ENCODE measurements at regions not wholly inside any gene's neighbourhood (a gene's known extent, or its start where the extent isn't known, plus 50 kb on each side); places are given as distances from the start of the nearest gene placed in this dataset.
A peak's percentile ranks its signal among the peaks of the same experiment; 100 is the strongest.

- TF ChIP-seq CTCF (IDR thresholded peaks at IDR 0.05) = no peak
- Mint-ChIP-seq H3K4me1 (ENCODE audit: low read depth) (no peaks in the 10 kb centered on the region), H3K27me3 (no peaks in the 10 kb centered on the region), H3K36me3 (ENCODE audit: low read depth) (no peaks in the 10 kb centered on the region), H3K4me3 (no peak overlapping the region), H3K27ac (no peak overlapping the region), H3K9me3 (no peaks in the 10 kb centered on the region)
- H3K9me3 ChIP-seq (ENCODE audit: control insufficient read depth in 1 of 2, insufficient read depth in 1 of 2, low read length in 2 of 2) = peaks cover 0 to 7% of the 10 kb centered on the region in 2 experiments
- intact Hi-C loops (cut with DNase I, micrococcal nuclease) = no loop called here
- no peaks in the 10 kb centered on the region for H3K27me3 ChIP-seq (ENCODE audit: control insufficient read depth in 1 of 2, insufficient read depth in 2 of 2, low read length in 2 of 2)
- H3K36me3 ChIP-seq (ENCODE audit: insufficient read depth, low read length) = no peaks in the 10 kb centered on the region
- H3K27ac ChIP-seq (ENCODE audit: low read depth in 1 of 2, low read length in 2 of 2) = no peak overlapping the region
- no peak for ATAC-seq (ENCODE audit: poor library complexity)
- CTCF ChIA-PET = interaction anchor here (0.6 kb wide), 1 partner anchor 1385 kb away, joined by 3 read pairs; no protein-coding TSS in a partner anchor
- no peaks in the 10 kb centered on the region for H3K4me1 ChIP-seq (ENCODE audit: insufficient read depth, low read length)
- POLR2A ChIA-PET = no interaction called here
- DNase-seq = no peak
- no peak overlapping the region for H3K4me3 ChIP-seq (ENCODE audit: low read length)
These were observed 142.0 kb downstream of the SOX3 start for GRCh38 chrX:140362861-140363260.

- no peaks in the 10 kb centered on the region for H3K27me3 Mint-ChIP-seq
- intact Hi-C loops (cut with DNase I, micrococcal nuclease) = no loop called here
- no peak for TF ChIP-seq CTCF (IDR thresholded peaks at IDR 0.05)
- Histone ChIP-seq H3K36me3 (ENCODE audit: insufficient read depth, low read length) (no peaks in the 10 kb centered on the region), H3K9me3 (ENCODE audit: control insufficient read depth in 1 of 2, insufficient read depth in 1 of 2, low read length in 2 of 2) (peaks cover 0 to 7% of the 10 kb centered on the region in 2 experiments), H3K4me3 (ENCODE audit: low read length) (no peak overlapping the region), H3K27ac (ENCODE audit: low read depth in 1 of 2, low read length in 2 of 2) (no peak overlapping the region), H3K27me3 (ENCODE audit: control insufficient read depth in 1 of 2, insufficient read depth in 2 of 2, low read length in 2 of 2) (no peaks in the 10 kb centered on the region), H3K4me1 (ENCODE audit: insufficient read depth, low read length) (no peaks in the 10 kb centered on the region)
- H3K36me3 Mint-ChIP-seq (ENCODE audit: low read depth) = no peaks in the 10 kb centered on the region
- ATAC-seq (ENCODE audit: poor library complexity) (no peak), DNase-seq (no peak)
- no peaks in the 10 kb centered on the region for H3K4me1 Mint-ChIP-seq (ENCODE audit: low read depth)
- H3K27ac Mint-ChIP-seq = no peak overlapping the region
- no peaks in the 10 kb centered on the region for H3K9me3 Mint-ChIP-seq
- ChIA-PET CTCF (no interaction called here), POLR2A (no interaction called here)
- H3K4me3 Mint-ChIP-seq = no peak overlapping the region
These were observed 143.9 kb downstream of the SOX3 start for GRCh38 chrX:140360924-140361323.

GRCh38 chrX:140360284-140360683 is 144.6 kb downstream of the SOX3 start:
- DNase-seq (peak in 1 of 14 experiments; percentile 1), ATAC-seq (ENCODE audit: poor library complexity) (no peak)
- CTCF ChIA-PET = no interaction called here
- Histone ChIP-seq H3K27me3 (ENCODE audit: control insufficient read depth in 1 of 2, insufficient read depth in 2 of 2, low read length in 2 of 2) (no peaks in the 10 kb centered on the region), H3K36me3 (ENCODE audit: insufficient read depth, low read length) (no peaks in the 10 kb centered on the region), H3K27ac (ENCODE audit: low read depth in 1 of 2, low read length in 2 of 2) (no peak overlapping the region), H3K9me3 (ENCODE audit: control insufficient read depth in 1 of 2, insufficient read depth in 1 of 2, low read length in 2 of 2) (peaks cover 0 to 7% of the 10 kb centered on the region in 2 experiments), H3K4me1 (ENCODE audit: insufficient read depth, low read length) (no peaks in the 10 kb centered on the region), H3K4me3 (ENCODE audit: low read length) (no peak overlapping the region)
- no peaks in the 10 kb centered on the region for H3K4me1 Mint-ChIP-seq (ENCODE audit: low read depth)
- no peak overlapping the region for H3K4me3 Mint-ChIP-seq
- no peak overlapping the region for H3K27ac Mint-ChIP-seq
- POLR2A ChIA-PET = no interaction called here
- TF ChIP-seq CTCF (IDR thresholded peaks at IDR 0.05) = no peak
- intact Hi-C loops (cut with DNase I, micrococcal nuclease) = no loop called here
- no peaks in the 10 kb centered on the region for H3K36me3 Mint-ChIP-seq (ENCODE audit: low read depth)
- no peaks in the 10 kb centered on the region for H3K9me3 Mint-ChIP-seq
- no peaks in the 10 kb centered on the region for H3K27me3 Mint-ChIP-seq
